GM13977 (cell line): ENCODE measurements at regions not wholly inside any gene's neighbourhood (a gene's known extent, or its start where the extent isn't known, plus 50 kb on each side); places are given as distances from the start of the nearest gene placed in this dataset.

Source experiments
- DNase-seq: peaks from one replicate; pipeline ENCODE4 v3.0.0; 2012; ENCODE audit warnings: low spot score
- in situ Hi-C: fragments of 300-500 bp; cut with MboI; formaldehyde crosslinking; loops from one replicate; pipeline ENCODE4 v1.12.0; 2022; ENCODE audit warnings: low sequenced_read_pairs, low pct_unique_long_range_greater_than_20kb, mixed read lengths, inconsistent platforms; ENCODE audit not compliant: unreplicated experiment
- TF ChIP-seq, protein P1 (sequence below): IDR thresholded peaks from 2 replicates; pipeline ENCODE4 v1.5.1; 2012; ENCODE audit warnings: mild to moderate bottlenecking, control low read depth; ENCODE audit not compliant: insufficient read depth; ENCODE audit errors: extremely low read depth, missing control alignments

DNA sequence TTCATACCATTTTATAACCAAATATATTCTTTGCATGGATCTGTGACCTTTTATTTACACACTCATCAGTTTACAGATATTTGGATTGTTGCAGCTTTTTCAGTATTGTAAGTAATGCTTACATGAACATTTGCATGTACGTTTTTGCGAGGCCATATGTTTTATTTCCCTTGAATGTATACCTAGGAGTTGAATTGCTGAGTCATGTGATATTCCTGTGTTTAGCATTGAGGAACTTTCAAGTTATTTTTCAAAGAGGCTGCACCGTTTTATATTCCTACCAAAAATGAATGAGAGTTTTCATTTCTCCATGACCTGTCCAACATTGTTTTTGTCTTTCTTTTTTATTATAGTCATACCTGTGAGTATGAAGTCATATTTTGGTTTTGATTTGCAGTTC is 392.1 kb downstream of the CNTNAP4 start:
- DNase-seq: no peak
- in situ Hi-C loops: loop anchor here (25.0 kb wide), 2 partner anchors 493 to 882 kb away; no protein-coding TSS in a partner anchor
- TF ChIP-seq, protein P1, sequence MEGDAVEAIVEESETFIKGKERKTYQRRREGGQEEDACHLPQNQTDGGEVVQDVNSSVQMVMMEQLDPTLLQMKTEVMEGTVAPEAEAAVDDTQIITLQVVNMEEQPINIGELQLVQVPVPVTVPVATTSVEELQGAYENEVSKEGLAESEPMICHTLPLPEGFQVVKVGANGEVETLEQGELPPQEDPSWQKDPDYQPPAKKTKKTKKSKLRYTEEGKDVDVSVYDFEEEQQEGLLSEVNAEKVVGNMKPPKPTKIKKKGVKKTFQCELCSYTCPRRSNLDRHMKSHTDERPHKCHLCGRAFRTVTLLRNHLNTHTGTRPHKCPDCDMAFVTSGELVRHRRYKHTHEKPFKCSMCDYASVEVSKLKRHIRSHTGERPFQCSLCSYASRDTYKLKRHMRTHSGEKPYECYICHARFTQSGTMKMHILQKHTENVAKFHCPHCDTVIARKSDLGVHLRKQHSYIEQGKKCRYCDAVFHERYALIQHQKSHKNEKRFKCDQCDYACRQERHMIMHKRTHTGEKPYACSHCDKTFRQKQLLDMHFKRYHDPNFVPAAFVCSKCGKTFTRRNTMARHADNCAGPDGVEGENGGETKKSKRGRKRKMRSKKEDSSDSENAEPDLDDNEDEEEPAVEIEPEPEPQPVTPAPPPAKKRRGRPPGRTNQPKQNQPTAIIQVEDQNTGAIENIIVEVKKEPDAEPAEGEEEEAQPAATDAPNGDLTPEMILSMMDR: no peak

DNA sequence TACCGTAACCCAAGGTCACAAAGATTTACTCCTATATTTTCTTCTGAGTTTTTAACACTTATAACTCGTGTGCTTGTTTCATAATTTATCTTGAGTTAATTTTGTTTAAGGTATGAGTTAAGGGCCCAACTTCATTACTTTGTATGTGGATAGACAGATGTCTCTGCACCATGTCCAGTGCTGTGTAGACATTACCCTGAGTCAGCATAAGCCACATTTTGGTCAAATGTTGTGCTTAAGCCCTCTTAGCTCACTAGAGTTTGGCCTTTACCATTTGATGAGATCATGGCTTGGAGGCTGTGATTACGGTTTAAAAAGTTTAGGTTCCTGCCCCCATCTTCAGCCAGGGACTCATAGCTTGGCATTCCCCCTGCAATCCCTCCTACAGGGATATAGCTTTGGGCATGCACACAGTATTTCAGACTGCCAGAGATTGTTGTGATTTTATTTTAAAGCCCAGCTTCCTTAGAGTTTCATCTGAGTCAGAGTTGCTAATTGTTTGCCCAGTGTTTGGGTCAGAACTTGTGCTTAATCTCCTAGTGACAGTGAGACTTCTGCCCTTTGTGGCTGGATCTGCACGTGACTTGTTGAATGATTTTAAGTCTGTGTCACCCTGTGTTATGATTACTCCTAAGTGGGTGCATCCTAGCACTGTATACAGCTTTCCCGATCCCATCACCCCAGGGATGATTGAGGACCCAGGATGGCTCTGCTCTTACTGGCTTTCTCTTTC is 393.1 kb downstream of the CNTNAP4 start:
- in situ Hi-C loops: loop anchor here (25.0 kb wide), 2 partner anchors 492 to 883 kb away; no protein-coding TSS in a partner anchor
- DNase-seq: no peak

DNA sequence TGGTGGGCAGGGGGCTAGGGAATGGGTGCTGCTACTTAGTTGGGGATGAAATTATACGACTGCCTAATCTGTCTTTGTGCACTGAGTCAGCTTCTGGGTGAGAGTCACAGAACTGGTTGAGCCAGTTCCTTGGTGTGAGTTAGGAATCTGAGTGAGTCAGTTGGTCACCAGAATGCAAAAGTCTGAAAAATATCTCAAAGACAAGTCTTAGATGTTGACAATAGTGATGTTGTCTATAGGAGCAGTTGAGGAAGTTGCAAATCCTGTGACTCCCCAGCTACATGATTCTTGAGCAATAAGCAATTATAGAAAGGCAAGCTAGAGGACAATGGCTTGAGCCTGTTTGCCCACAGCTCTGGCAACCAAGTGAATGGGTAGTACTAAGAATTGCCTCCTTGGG is 399.2 kb downstream of the CNTNAP4 start:
- TF ChIP-seq, protein P1: no peak
- no peak for DNase-seq
- in situ Hi-C loops: no loop called here

More for the DNA sequence above, 393.1 kb downstream of the CNTNAP4 start:
- TF ChIP-seq, protein P1: no peak

GRCh38 chr16:76681296-76681695 is 404.1 kb downstream of the CNTNAP4 start:
- TF ChIP-seq, protein P1: no peak
- DNase-seq: no peak
- in situ Hi-C loops: no loop called here

- in situ Hi-C loops: no loop called here
- DNase-seq: no peak
- TF ChIP-seq, protein P1: no peak
Observed at GRCh38 chr16:76683051-76683450, 405.9 kb downstream of the CNTNAP4 start.

- DNase-seq: no peak
- in situ Hi-C loops: no loop called here
- TF ChIP-seq, protein P1: no peak
Observed at GRCh38 chr16:76696876-76697275, 419.7 kb downstream of the CNTNAP4 start.
